IMR-90 (cell line): ENCODE measurements at regions not wholly inside any gene's neighbourhood (a gene's known extent, or its start where the extent isn't known, plus 50 kb on each side); places are given as distances from the start of the nearest gene placed in this dataset.

Source experiments
- ATAC-seq: fragments of 200-7000 bp; cut with Tn5 transposase; 2 replicates; pipeline ENCODE4 v1.9.1; 2020; ENCODE audit warnings: low read depth, mild to moderate bottlenecking, moderate library complexity
- BruUV-seq: library from RNA; stranded (reverse); fragments of 400-500 nt; replicated peaks from 2 replicates; lab custom pipeline; 2021; lab: Mats Ljungman, UMichigan
- CTCF ChIA-PET: fragments of 300-600 bp; formaldehyde crosslinking; extraction: SDS; loops from one replicate; lab custom pipeline; 2021; ENCODE audit warnings: antibody characterized with exemption; lab: Yijun Ruan, JAX
- POLR2A ChIA-PET: fragments of 300-600 bp; sonication (Branson Sonifier 250); formaldehyde crosslinking; loops from one replicate; lab custom pipeline; 2022; ENCODE audit warnings: antibody characterized with exemption; ENCODE audit not compliant: unreplicated experiment; lab: Charles Lee
- DNase-seq: peaks from one replicate; pipeline ENCODE4 v3.0.0; 2013
- H2AFZ ChIP-seq: replicated peaks from 2 replicates; pipeline ENCODE3; 2013; ENCODE audit warnings: low read length, mild to moderate bottlenecking; ENCODE audit not compliant: poor library complexity
- H2AK5ac ChIP-seq: 2 replicates; pipeline ENCODE4 v1.6.1; 2013; ENCODE audit warnings: low read depth, low read length, inconsistent platforms
- H2AK9ac ChIP-seq: replicated peaks from 2 replicates; pipeline ENCODE3; 2013; ENCODE audit warnings: mild to moderate bottlenecking, low read depth, low read length, moderate library complexity; ENCODE audit not compliant: poor library complexity
- H2BK120ac ChIP-seq: 2 replicates; pipeline ENCODE4 v1.6.1; 2013; ENCODE audit warnings: low read depth, low read length, inconsistent platforms
- H2BK15ac ChIP-seq: 3 replicates; pipeline ENCODE4 v1.6.1; 2013; ENCODE audit warnings: low read depth, low read length, inconsistent platforms
- H2BK20ac ChIP-seq: 2 replicates; pipeline ENCODE4 v1.6.1; 2013; ENCODE audit warnings: low read depth, mild to moderate bottlenecking, inconsistent platforms, low read length, moderate library complexity
- H2BK5ac ChIP-seq: 2 replicates; pipeline ENCODE4 v1.6.1; 2013; ENCODE audit warnings: mild to moderate bottlenecking, low read depth, low read length, inconsistent platforms; ENCODE audit not compliant: poor library complexity, severe bottlenecking
- H3K14ac ChIP-seq: replicated peaks from 2 replicates; pipeline ENCODE4 v1.6.1; 2013; ENCODE audit warnings: low read depth, low read length, inconsistent platforms
- H3K18ac ChIP-seq: 2 replicates; pipeline ENCODE4 v1.6.1; 2013; ENCODE audit warnings: low read depth, low read length, control low read depth
- H3K23ac ChIP-seq: 2 replicates; pipeline ENCODE4 v1.6.1; 2013; ENCODE audit warnings: low read depth, low read length, inconsistent platforms
- H3K27ac ChIP-seq: 2 replicates; pipeline ENCODE4 v1.5.1; 2013; ENCODE audit warnings: mild to moderate bottlenecking, control low read depth, low read length; ENCODE audit not compliant: insufficient read depth
- H3K27me3 ChIP-seq: 2 replicates; pipeline ENCODE4 v1.6.1; 2013; ENCODE audit warnings: low read length; ENCODE audit not compliant: control insufficient read depth, insufficient read depth
- H3K36me3 ChIP-seq: 2 replicates; pipeline ENCODE4 v1.6.1; 2013; ENCODE audit warnings: low read length, mixed read lengths; ENCODE audit not compliant: control insufficient read depth, insufficient read depth
- H3K4ac ChIP-seq: 2 replicates; pipeline ENCODE4 v1.6.1; 2013; ENCODE audit warnings: low read depth, low read length, inconsistent platforms
- H3K4me1 ChIP-seq: 2 replicates; pipeline ENCODE4 v1.6.1; 2013; ENCODE audit warnings: low read length, mixed read lengths; ENCODE audit not compliant: control insufficient read depth, insufficient read depth
- H3K4me2 ChIP-seq: 2 replicates; pipeline ENCODE4 v1.6.1; 2013; ENCODE audit warnings: low read depth, mild to moderate bottlenecking, control low read depth, low read length, moderate library complexity
- H3K4me3 ChIP-seq: 2 replicates; pipeline ENCODE4 v1.5.1; 2013; ENCODE audit warnings: low read depth, mild to moderate bottlenecking, control low read depth, low read length, moderate library complexity; ENCODE audit not compliant: insufficient read depth
- H3K56ac ChIP-seq: 2 replicates; pipeline ENCODE4 v1.6.1; 2013; ENCODE audit warnings: low read length, inconsistent platforms; ENCODE audit not compliant: insufficient read depth; ENCODE audit errors: extremely low read depth
- H3K79me1 ChIP-seq, 2 experiments: 2 replicates each; pipeline ENCODE4 v1.6.1; 2013; ENCODE audit warnings: low read length in 2 of 2, inconsistent platforms in 1 of 2, low read depth in 1 of 2
- H3K9ac ChIP-seq: 2 replicates; pipeline ENCODE4 v1.6.1; 2013; ENCODE audit warnings: low read depth, low read length, control low read depth
- H3K9me1 ChIP-seq: 2 replicates; pipeline ENCODE4 v1.6.1; 2013; ENCODE audit warnings: low read length, inconsistent platforms; ENCODE audit not compliant: insufficient read depth
- H3K9me3 ChIP-seq: 2 replicates; pipeline ENCODE4 v1.6.1; 2013; ENCODE audit warnings: low read length; ENCODE audit not compliant: control insufficient read depth, insufficient read depth
- H4K20me1 ChIP-seq: 2 replicates; pipeline ENCODE4 v1.6.1; 2013; ENCODE audit warnings: low read length, inconsistent platforms; ENCODE audit not compliant: insufficient read depth
- H4K5ac ChIP-seq: 2 replicates; pipeline ENCODE4 v1.6.1; 2013; ENCODE audit warnings: mild to moderate bottlenecking, low read depth, low read length, control low read depth
- H4K8ac ChIP-seq, 2 experiments: 2 replicates each; pipeline ENCODE4 v1.6.1; 2013; ENCODE audit warnings: low read depth in 2 of 2, low read length in 2 of 2, control low read depth in 1 of 2, inconsistent platforms in 1 of 2
- H4K91ac ChIP-seq: 2 replicates; pipeline ENCODE4 v1.6.1; 2013; ENCODE audit warnings: low read depth, low read length, inconsistent platforms; ENCODE audit not compliant: insufficient read depth
- BHLHE40 ChIP-seq: fragments of 150-350 bp; IDR thresholded peaks from 2 replicates; pipeline ENCODE4 v1.6.1; 2016; ENCODE audit warnings: mild to moderate bottlenecking, low read depth, low read length
- CEBPB ChIP-seq: IDR thresholded peaks from 2 replicates; pipeline ENCODE4 v1.6.1; 2012; ENCODE audit warnings: low read depth, low read length, improper control_type of control experiment
- CHD1 ChIP-seq: IDR thresholded peaks from 2 replicates; pipeline ENCODE4 v1.6.1; 2012; ENCODE audit warnings: low read depth, low read length, improper control_type of control experiment
- FOS ChIP-seq: fragments of 150-350 bp; IDR thresholded peaks from 2 replicates; pipeline ENCODE4 v1.6.1; 2016; ENCODE audit warnings: low read depth, low read length
- MAFK ChIP-seq: IDR thresholded peaks from 2 replicates; pipeline ENCODE4 v1.6.1; 2012; ENCODE audit warnings: low read depth, low read length, improper control_type of control experiment
- MAZ ChIP-seq: IDR thresholded peaks from 2 replicates; pipeline ENCODE4 v1.6.1; 2012; ENCODE audit warnings: low read depth, mild to moderate bottlenecking, low read length, improper control_type of control experiment, moderate library complexity, borderline replicate concordance
- MXI1 ChIP-seq: IDR thresholded peaks from 2 replicates; pipeline ENCODE4 v1.6.1; 2012; ENCODE audit warnings: low read depth, mild to moderate bottlenecking, low read length, moderate library complexity, borderline replicate concordance
- NFE2L2 ChIP-seq: fragments of 150-350 bp; IDR thresholded peaks from 2 replicates; pipeline ENCODE4 v1.6.1; 2016; ENCODE audit warnings: low read depth, mild to moderate bottlenecking, low read length
- POLR2A ChIP-seq: IDR thresholded peaks from 2 replicates; pipeline ENCODE4 v1.6.1; 2012; ENCODE audit warnings: mild to moderate bottlenecking, low read depth, low read length
- RAD21 ChIP-seq: IDR thresholded peaks from 2 replicates; pipeline ENCODE4 v1.6.1; 2012; ENCODE audit warnings: low read length, improper control_type of control experiment
- RFX5 ChIP-seq: IDR thresholded peaks from 2 replicates; pipeline ENCODE4 v1.8.0; 2012; ENCODE audit warnings: low read depth, mild to moderate bottlenecking, low read length, moderate library complexity
- SMC3 ChIP-seq: fragments of 150-350 bp; IDR thresholded peaks from 2 replicates; pipeline ENCODE4 v1.6.1; 2016; ENCODE audit warnings: low read depth, mild to moderate bottlenecking, antibody characterized with exemption, low read length, moderate library complexity
- WGBS, 2 experiments: methylation state at CpG; one replicate each; pipeline versions ENCODE4 v1.1.5 to v1.1.7; 2013; ENCODE audit warnings: missing lambda C conversion rate in 2 of 2; ENCODE audit not compliant: insufficient read length in 1 of 2; ENCODE audit errors: extremely low coverage in 2 of 2; 5-methylcytosine and 5-hydroxymethylcytosine counted together
- dilution Hi-C: fragments of 300-500 bp; cut with HindIII; formaldehyde crosslinking; loops from one replicate; pipeline ENCODE4 v1.14.3; 2018; ENCODE audit warnings: low sequenced_read_pairs; ENCODE audit not compliant: unreplicated experiment
- in situ Hi-C: fragments of 300-500 bp; cut with MboI; formaldehyde crosslinking; loops from 3 replicates; pipeline ENCODE4 v1.14.3; 2019; ENCODE audit warnings: low sequenced_read_pairs, inconsistent platforms, mixed read lengths
- intact Hi-C: fragments of 100-400 bp; cut with micrococcal nuclease; formaldehyde crosslinking; loops from 2 replicates; pipeline ENCODE4 v1.10.0; 2022
- TF ChIP-seq, protein P1 (sequence below): fragments of 150-350 bp; IDR thresholded peaks from 2 replicates; pipeline ENCODE4 v1.6.1; 2017; ENCODE audit warnings: mild to moderate bottlenecking, antibody characterized with exemption, low read length, low read depth
- TF ChIP-seq, protein P2 (sequence below): conservative IDR thresholded peaks from 2 replicates; pipeline ENCODE4 v1.5.1; 2012; ENCODE audit warnings: mild to moderate bottlenecking, low read depth, low read length, improper control_type of control experiment
- TF ChIP-seq, protein P3 (sequence below): fragments of 150-350 bp; IDR thresholded peaks from 2 replicates; pipeline ENCODE4 v1.6.1; 2016; ENCODE audit warnings: low read depth, mild to moderate bottlenecking, low read length, moderate library complexity, borderline replicate concordance

DNA sequence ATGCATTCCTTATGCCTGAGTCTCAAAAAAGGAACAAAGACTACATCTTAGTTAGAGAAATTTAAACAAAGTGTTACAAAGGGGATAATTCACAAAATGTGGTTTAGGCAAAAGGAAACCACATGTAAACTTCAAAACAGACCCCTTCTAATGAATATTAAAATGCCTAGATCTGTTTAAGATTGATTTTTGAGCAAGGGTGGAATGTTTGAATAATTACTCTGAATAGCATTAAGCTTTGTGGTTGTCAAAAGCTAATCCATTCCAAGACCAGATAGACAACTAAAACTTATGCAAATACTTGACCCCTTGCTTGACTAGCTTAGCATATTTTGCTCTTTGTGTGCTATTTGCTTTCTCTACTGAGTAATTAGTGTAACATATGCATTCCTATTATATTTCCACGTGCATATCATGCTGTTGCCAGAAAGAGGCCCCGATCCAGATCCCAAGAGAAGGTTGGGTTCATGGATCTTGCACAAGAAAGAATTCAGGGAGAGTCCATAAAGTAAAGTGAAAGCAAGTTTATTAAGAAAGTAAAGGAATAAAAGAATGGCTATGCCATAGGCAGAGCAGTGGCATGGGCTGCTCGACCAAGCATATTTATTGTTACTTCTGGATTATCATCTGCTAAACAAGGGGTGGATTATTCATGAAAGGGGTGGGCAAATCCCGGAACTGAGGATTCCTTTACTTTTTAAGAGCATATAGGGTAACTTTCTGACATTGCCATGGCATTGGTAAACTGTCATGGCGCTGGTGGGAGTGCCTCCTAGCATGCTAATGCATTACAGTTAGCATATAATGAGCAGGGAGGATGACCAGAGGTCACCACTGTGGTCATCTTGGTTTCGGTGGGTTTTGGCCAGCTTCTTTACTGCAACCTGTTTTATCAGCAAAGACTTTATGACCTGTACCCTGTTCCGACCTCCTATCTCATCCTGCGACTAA, 1193.4 kb upstream of the EYS start:
- no peak overlapping the region for H4K5ac ChIP-seq
- H3K79me1 ChIP-seq, result no peaks in the 10 kb centered on the region
- no peak overlapping the region for H3K4me3 ChIP-seq
- BruUV-seq, result no TSS peak
- no peaks in the 10 kb centered on the region for H3K4me1 ChIP-seq
- POLR2A ChIA-PET, result no interaction called here
- H2BK15ac ChIP-seq, result no peak overlapping the region
- peaks cover 7% of the 10 kb centered on the region; the same call in 1 of the 2 replicates for H3K9me3 ChIP-seq
- H3K14ac ChIP-seq, result no peak overlapping the region
- no peak overlapping the region for H3K4ac ChIP-seq
- H3K27me3 ChIP-seq, result no peaks in the 10 kb centered on the region
- CTCF ChIA-PET, result no interaction called here
- no peak overlapping the region for H4K8ac ChIP-seq
- no peaks in the 10 kb centered on the region for H3K36me3 ChIP-seq
- H2BK5ac ChIP-seq, result no peak overlapping the region
- H4K20me1 ChIP-seq, result no peaks in the 10 kb centered on the region
- H2AFZ ChIP-seq, result no peak overlapping the region
- in situ Hi-C loops, result no loop called here
- dilution Hi-C loops, result no loop called here
- intact Hi-C loops, result no loop called here
- no peak overlapping the region for H4K91ac ChIP-seq
- no peak overlapping the region for H2AK9ac ChIP-seq
- WGBS, 2 experiments, result 60% methylated on average over 1 of the region's 8 CpGs; no CpG with 5 or more reads in 1 of the 2 experiments
- no peak overlapping the region for H2BK20ac ChIP-seq
- no peak overlapping the region for H3K23ac ChIP-seq
- DNase-seq (no peak), ATAC-seq (no peak)
- no peak overlapping the region for H2AK5ac ChIP-seq
- H3K56ac ChIP-seq, result no peak overlapping the region
- H3K4me2 ChIP-seq, result no peak overlapping the region
- H3K9me1 ChIP-seq, result no peaks in the 10 kb centered on the region
- no peak overlapping the region for H2BK120ac ChIP-seq
- H3K27ac ChIP-seq, result no peak overlapping the region
- no peak overlapping the region for H3K9ac ChIP-seq
- no peak overlapping the region for H3K18ac ChIP-seq
- TF ChIP-seq BHLHE40, result no peak
- no peak for TF ChIP-seq MAFK
- TF ChIP-seq, protein P1, sequence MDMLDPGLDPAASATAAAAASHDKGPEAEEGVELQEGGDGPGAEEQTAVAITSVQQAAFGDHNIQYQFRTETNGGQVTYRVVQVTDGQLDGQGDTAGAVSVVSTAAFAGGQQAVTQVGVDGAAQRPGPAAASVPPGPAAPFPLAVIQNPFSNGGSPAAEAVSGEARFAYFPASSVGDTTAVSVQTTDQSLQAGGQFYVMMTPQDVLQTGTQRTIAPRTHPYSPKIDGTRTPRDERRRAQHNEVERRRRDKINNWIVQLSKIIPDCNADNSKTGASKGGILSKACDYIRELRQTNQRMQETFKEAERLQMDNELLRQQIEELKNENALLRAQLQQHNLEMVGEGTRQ, result no peak
- no peak for TF ChIP-seq CHD1
- TF ChIP-seq RFX5, result no peak
- TF ChIP-seq, protein P2, sequence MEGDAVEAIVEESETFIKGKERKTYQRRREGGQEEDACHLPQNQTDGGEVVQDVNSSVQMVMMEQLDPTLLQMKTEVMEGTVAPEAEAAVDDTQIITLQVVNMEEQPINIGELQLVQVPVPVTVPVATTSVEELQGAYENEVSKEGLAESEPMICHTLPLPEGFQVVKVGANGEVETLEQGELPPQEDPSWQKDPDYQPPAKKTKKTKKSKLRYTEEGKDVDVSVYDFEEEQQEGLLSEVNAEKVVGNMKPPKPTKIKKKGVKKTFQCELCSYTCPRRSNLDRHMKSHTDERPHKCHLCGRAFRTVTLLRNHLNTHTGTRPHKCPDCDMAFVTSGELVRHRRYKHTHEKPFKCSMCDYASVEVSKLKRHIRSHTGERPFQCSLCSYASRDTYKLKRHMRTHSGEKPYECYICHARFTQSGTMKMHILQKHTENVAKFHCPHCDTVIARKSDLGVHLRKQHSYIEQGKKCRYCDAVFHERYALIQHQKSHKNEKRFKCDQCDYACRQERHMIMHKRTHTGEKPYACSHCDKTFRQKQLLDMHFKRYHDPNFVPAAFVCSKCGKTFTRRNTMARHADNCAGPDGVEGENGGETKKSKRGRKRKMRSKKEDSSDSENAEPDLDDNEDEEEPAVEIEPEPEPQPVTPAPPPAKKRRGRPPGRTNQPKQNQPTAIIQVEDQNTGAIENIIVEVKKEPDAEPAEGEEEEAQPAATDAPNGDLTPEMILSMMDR, result no peak
- no peak for TF ChIP-seq MAZ
- no peak for TF ChIP-seq SMC3
- TF ChIP-seq FOS, result no peak
- no peak for TF ChIP-seq RAD21
- no peak for TF ChIP-seq POLR2A
- TF ChIP-seq MXI1, result no peak
- TF ChIP-seq, protein P3, sequence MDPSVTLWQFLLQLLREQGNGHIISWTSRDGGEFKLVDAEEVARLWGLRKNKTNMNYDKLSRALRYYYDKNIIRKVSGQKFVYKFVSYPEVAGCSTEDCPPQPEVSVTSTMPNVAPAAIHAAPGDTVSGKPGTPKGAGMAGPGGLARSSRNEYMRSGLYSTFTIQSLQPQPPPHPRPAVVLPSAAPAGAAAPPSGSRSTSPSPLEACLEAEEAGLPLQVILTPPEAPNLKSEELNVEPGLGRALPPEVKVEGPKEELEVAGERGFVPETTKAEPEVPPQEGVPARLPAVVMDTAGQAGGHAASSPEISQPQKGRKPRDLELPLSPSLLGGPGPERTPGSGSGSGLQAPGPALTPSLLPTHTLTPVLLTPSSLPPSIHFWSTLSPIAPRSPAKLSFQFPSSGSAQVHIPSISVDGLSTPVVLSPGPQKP, result no peak
- TF ChIP-seq NFE2L2, result no peak
- TF ChIP-seq CEBPB, result no peak
